ENCODE measurements at regions not wholly inside any gene's neighbourhood (a gene's known extent, or its start where the extent isn't known, plus 50 kb on each side); places are given as distances from the start of the nearest gene placed in this dataset.

- Histone ChIP-seq H3K4ac (replicated peaks; ENCODE audit: insufficient read length, low read depth, low read length) (no peak overlapping the region), H3K79me2 (ENCODE audit: control insufficient read depth in 1 of 2, insufficient read depth in 2 of 2, low read length in 2 of 2) (no peaks in the 10 kb centered on the region), H3K36me3 (ENCODE audit: control insufficient read depth in 2 of 4, insufficient read depth in 4 of 4, low read length in 3 of 4) (no peaks in the 10 kb centered on the region), H4K5ac (ENCODE audit: insufficient read length, low read depth, low read length) (no peak overlapping the region), H3K9me3 (ENCODE audit: insufficient read depth in 2 of 2, low read depth in 1 of 2, low read length in 1 of 2) (no peaks in the 10 kb centered on the region), H4K8ac (ENCODE audit: extremely low read depth, insufficient read depth, low read length) (no peak overlapping the region), H3K18ac (ENCODE audit: extremely low read depth, low read length) (no peak overlapping the region), H3K23ac (ENCODE audit: insufficient read length) (no peak overlapping the region), H3K4me1 (replicated peaks in 1 of 4; ENCODE audit: control insufficient read depth in 3 of 4, insufficient read depth in 4 of 4, low read length in 3 of 4) (no peaks in the 10 kb centered on the region), H2BK12ac (ENCODE audit: low read depth, low read length) (no peak overlapping the region), H2BK5ac (ENCODE audit: low read depth, low read length) (no peak overlapping the region), H2BK120ac (replicated peaks; ENCODE audit: low read depth, low read length) (no peak overlapping the region), H3K4me3 (ENCODE audit: extremely low read depth in 1 of 4, insufficient read depth in 2 of 4, low read depth in 3 of 4, low read length in 4 of 4) (no peak overlapping the region), H3K27me3 (replicated peaks in 1 of 4; ENCODE audit: control insufficient read depth in 3 of 4, extremely low read depth in 1 of 4, insufficient read depth in 3 of 4, low read length in 3 of 4) (no peaks in the 10 kb centered on the region), H3K4me2 (ENCODE audit: insufficient read depth in 1 of 2, low read depth in 2 of 2, low read length in 2 of 2) (no peak overlapping the region), H2AFZ (ENCODE audit: low read length) (no peak overlapping the region), H3K27ac (ENCODE audit: low read depth, low read length) (no peak overlapping the region), H3K14ac (ENCODE audit: insufficient read length) (no peak overlapping the region), H2BK15ac (ENCODE audit: low read length) (no peak overlapping the region), H2AK5ac (ENCODE audit: low read depth, low read length) (no peak overlapping the region), H3K79me1 (ENCODE audit: low read depth, low read length) (no peaks in the 10 kb centered on the region), H4K91ac (replicated peaks; ENCODE audit: insufficient read length, low read length) (no peak overlapping the region), H4K20me1 (replicated peaks in 1 of 2; ENCODE audit: control insufficient read depth in 1 of 2, insufficient read depth in 2 of 2, low read length in 2 of 2) (no peaks in the 10 kb centered on the region), H3K23me2 (ENCODE audit: low read depth, low read length) (peaks cover 2% of the 10 kb centered on the region; the same call in 1 of the 2 replicates), H2BK20ac (ENCODE audit: low read length) (no peak overlapping the region), H3K9ac (replicated peaks in 1 of 4; ENCODE audit: extremely low read depth in 1 of 4, low read depth in 3 of 4, low read length in 3 of 4) (no peak overlapping the region), H3K56ac (replicated peaks; ENCODE audit: insufficient read length, low read depth, low read length) (no peak overlapping the region)
- no peak for TF ChIP-seq GTF2F1 (IDR thresholded peaks at IDR 0.05; ENCODE audit: borderline replicate concordance, low read depth, low read length)
- no peak for TF ChIP-seq CTBP2 (IDR thresholded peaks at IDR 0.05; ENCODE audit: borderline replicate concordance, insufficient read depth, insufficient read length, low read length)
- TF ChIP-seq SP2 (IDR thresholded peaks at IDR 0.05; ENCODE audit: low read length): no peak
- TF ChIP-seq HDAC2 (IDR thresholded peaks at IDR 0.05; ENCODE audit: borderline replicate concordance in 1 of 2, low read depth in 2 of 2, low read length in 2 of 2): no peak
- no peak for TF ChIP-seq SP1 (IDR thresholded peaks at IDR 0.05; ENCODE audit: low read depth, low read length)
- TF ChIP-seq CTCF (IDR thresholded peaks at IDR 0.05; ENCODE audit: control extremely low read depth in 1 of 3, insufficient read depth in 1 of 3, low read depth in 1 of 3, low read length in 3 of 3): no peak
- TF ChIP-seq TAF1 (IDR thresholded peaks at IDR 0.05; ENCODE audit: low read depth, low read length): no peak
- no peak for TF ChIP-seq POLR2AphosphoS5 (IDR thresholded peaks at IDR 0.05; ENCODE audit: low read depth, low read length)
- TF ChIP-seq BACH1 (IDR thresholded peaks at IDR 0.05; ENCODE audit: low read length): no peak
- DNase-seq (ENCODE audit: low read depth in 1 of 2, low spot score in 2 of 2) (no peak), FAIRE-seq (no peak)
- CTCF ChIA-PET (ENCODE audit: partially characterized antibody): interaction anchor here (0.7 to 3.6 kb wide), 25 partner anchors 8 to 399 kb away, joined by 3 to 14 read pairs (median 4); no protein-coding TSS in a partner anchor
- POLR2A ChIA-PET (ENCODE audit: partially characterized antibody): interaction anchor here (0.6 kb wide), 1 partner anchor 1129 kb away, joined by 3 read pairs; no protein-coding TSS in a partner anchor
- 88% methylated on average over 5 of the region's 5 CpGs; no CpG with 5 or more reads in 1 of the 2 experiments for WGBS, 2 experiments (ENCODE audit: extremely low coverage in 1 of 2, insufficient coverage in 1 of 2, insufficient read length in 1 of 2, insufficient replicate concordance in 2 of 2, low coverage in 1 of 2, low lambda C conversion rate in 2 of 2, missing lambda C conversion rate in 1 of 2)
These were observed 186.6 kb downstream of the RAB11FIP2 start for GRCh38 chr10:117860135-117860534.

Data from H1 (cell line).